DOHH2 (cell line): ENCODE measurements at regions not wholly inside any gene's neighbourhood (a gene's known extent, or its start where the extent isn't known, plus 50 kb on each side); places are given as distances from the start of the nearest gene placed in this dataset.

Experiments
- H3F3A ChIP-seq: fragments of 200-600 bp; sonication (generic), shearing (Covaris generic); 2 replicates; pipeline ENCODE4 v1.6.0; 2016; ENCODE audit warnings: antibody characterized with exemption, mild to moderate bottlenecking; ENCODE audit not compliant: control insufficient read depth, insufficient read depth
- H3K27ac ChIP-seq: fragments of 200-600 bp; sonication (generic); 2 replicates; pipeline ENCODE4 v1.5.1; 2014; ENCODE audit warnings: low read depth, mild to moderate bottlenecking, low read length, moderate library complexity
- H3K27me3 ChIP-seq: fragments of 200-600 bp; sonication (generic); 2 replicates; pipeline ENCODE4 v1.6.1; 2014; ENCODE audit warnings: mild to moderate bottlenecking, low read length, mixed read lengths; ENCODE audit not compliant: control insufficient read depth
- H3K36me3 ChIP-seq: fragments of 200-600 bp; sonication (generic); 2 replicates; pipeline ENCODE4 v1.6.1; 2014; ENCODE audit warnings: mild to moderate bottlenecking, low read length, moderate library complexity, mixed read lengths; ENCODE audit not compliant: control insufficient read depth
- H3K4me1 ChIP-seq: fragments of 200-600 bp; sonication (generic); 2 replicates; pipeline ENCODE4 v1.6.1; 2014; ENCODE audit warnings: mild to moderate bottlenecking, low read length, mixed read lengths; ENCODE audit not compliant: control insufficient read depth
- H3K4me2 ChIP-seq: fragments of 200-600 bp; sonication (generic); 2 replicates; pipeline ENCODE4 v1.6.0; 2014; ENCODE audit warnings: mild to moderate bottlenecking, low read length, moderate library complexity
- H3K4me3 ChIP-seq: fragments of 200-600 bp; sonication (generic); 2 replicates; pipeline ENCODE4 v1.5.1; 2014; ENCODE audit warnings: mild to moderate bottlenecking, low read length, mixed read lengths
- H3K79me2 ChIP-seq: fragments of 200-600 bp; sonication (generic); 2 replicates; pipeline ENCODE4 v1.6.1; 2014; ENCODE audit warnings: mild to moderate bottlenecking, low read length, mixed read lengths; ENCODE audit not compliant: control insufficient read depth
- H3K9me2 ChIP-seq: fragments of 200-600 bp; sonication (generic); replicated peaks from 2 replicates; pipeline ENCODE4 v1.6.1; 2014; ENCODE audit warnings: mild to moderate bottlenecking, low read length, mixed read lengths; ENCODE audit not compliant: control insufficient read depth
- H3K9me3 ChIP-seq: fragments of 200-600 bp; sonication (generic); 2 replicates; pipeline ENCODE4 v1.6.1; 2014; ENCODE audit warnings: antibody characterized with exemption, low read length, mixed read lengths; ENCODE audit not compliant: control insufficient read depth, insufficient read depth
- H4K20me1 ChIP-seq: fragments of 200-600 bp; sonication (generic); 2 replicates; pipeline ENCODE4 v1.6.0; 2014; ENCODE audit warnings: low read depth, mild to moderate bottlenecking, antibody characterized with exemption, low read length, moderate library complexity; ENCODE audit not compliant: control insufficient read depth, insufficient read depth
- EZH2phosphoT487 ChIP-seq: fragments of 200-600 bp; sonication (generic); IDR thresholded peaks from 2 replicates; pipeline ENCODE4 v1.6.1; 2017; ENCODE audit warnings: borderline replicate concordance, mild to moderate bottlenecking, antibody characterized with exemption, low read length, moderate library complexity, mixed read lengths
- TF ChIP-seq, protein P1 (sequence below): fragments of 200-600 bp; sonication (generic); IDR thresholded peaks from one replicate; pipeline ENCODE4 v1.5.1; 2014; ENCODE audit warnings: antibody characterized with exemption, mild to moderate bottlenecking, low read depth, low read length; ENCODE audit not compliant: poor library complexity, severe bottlenecking

DNA sequence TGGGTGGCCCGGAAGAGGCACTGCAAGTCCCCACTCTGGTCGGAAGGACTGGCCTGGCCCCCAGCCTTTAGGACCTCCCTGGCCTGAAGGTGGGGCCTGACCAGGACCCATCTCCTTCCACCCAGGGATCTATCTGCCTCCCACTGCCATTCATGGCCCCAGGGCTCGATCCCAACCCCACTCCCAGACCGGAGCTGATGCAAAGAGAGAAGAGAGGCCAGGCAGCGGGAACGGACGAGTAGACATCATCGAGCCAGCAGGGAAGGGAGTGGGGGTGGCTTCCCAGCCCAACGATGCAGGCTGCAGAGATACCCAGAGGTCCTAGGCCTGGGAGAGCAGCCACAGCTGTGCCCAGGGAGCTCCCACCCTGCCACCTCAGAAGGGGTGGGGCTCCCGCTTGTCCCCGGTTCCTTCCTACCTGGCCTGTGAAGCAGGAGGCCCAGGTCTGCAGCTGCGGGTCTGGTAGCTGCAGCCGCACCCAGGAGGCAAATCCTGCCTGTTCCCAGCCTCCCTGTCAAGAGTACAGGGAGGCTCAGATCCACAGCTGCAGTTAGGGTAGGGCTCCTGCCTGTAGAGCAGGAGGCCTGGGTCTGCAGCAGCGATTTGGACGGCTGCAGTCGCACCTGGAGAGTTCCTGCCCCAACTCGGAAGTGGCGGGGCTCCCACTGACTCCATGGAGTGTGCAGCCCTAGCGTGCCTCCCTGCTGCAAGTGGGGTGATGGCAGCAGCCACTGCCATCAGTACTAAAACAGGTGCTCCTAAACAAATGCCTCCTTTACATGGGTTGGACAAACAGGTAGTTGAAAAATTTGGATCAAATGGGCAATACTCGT is 1151.0 kb upstream of the PHF14 start:
- H4K20me1 ChIP-seq = no peaks in the 10 kb centered on the region
- no peak overlapping the region for H3K4me3 ChIP-seq
- TF ChIP-seq, protein P1, sequence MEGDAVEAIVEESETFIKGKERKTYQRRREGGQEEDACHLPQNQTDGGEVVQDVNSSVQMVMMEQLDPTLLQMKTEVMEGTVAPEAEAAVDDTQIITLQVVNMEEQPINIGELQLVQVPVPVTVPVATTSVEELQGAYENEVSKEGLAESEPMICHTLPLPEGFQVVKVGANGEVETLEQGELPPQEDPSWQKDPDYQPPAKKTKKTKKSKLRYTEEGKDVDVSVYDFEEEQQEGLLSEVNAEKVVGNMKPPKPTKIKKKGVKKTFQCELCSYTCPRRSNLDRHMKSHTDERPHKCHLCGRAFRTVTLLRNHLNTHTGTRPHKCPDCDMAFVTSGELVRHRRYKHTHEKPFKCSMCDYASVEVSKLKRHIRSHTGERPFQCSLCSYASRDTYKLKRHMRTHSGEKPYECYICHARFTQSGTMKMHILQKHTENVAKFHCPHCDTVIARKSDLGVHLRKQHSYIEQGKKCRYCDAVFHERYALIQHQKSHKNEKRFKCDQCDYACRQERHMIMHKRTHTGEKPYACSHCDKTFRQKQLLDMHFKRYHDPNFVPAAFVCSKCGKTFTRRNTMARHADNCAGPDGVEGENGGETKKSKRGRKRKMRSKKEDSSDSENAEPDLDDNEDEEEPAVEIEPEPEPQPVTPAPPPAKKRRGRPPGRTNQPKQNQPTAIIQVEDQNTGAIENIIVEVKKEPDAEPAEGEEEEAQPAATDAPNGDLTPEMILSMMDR = no peak
- TF ChIP-seq EZH2phosphoT487 = no peak
- no peaks in the 10 kb centered on the region for H3K9me2 ChIP-seq
- no peak overlapping the region for H3K27ac ChIP-seq
- no peak overlapping the region for H3K4me2 ChIP-seq
- no peaks in the 10 kb centered on the region for H3F3A ChIP-seq
- H3K4me1 ChIP-seq = no peaks in the 10 kb centered on the region
- H3K79me2 ChIP-seq = no peaks in the 10 kb centered on the region
- H3K9me3 ChIP-seq = no peaks in the 10 kb centered on the region; the same call in 1 of the 2 replicates
- H3K36me3 ChIP-seq = no peaks in the 10 kb centered on the region
- H3K27me3 ChIP-seq = no peaks in the 10 kb centered on the region

DNA sequence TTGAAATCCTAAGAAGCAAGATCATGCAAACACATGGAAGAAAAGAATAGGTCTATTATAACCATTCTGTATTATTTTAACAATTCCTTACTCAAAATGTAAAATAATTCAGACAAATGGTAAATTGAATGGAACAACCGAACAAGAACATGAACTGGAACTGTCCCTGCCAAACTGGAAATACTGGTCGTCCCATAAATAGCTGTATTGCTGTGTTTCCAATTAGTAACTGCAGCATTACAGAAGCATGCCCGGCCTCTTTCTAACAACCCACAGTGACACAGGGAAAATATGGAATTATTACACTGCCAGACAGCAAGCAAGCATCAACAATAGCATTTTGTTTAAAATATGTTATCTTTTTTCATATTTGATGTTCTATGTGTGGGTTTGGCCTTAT is 1138.5 kb upstream of the PHF14 start:
- no peaks in the 10 kb centered on the region for H3K4me1 ChIP-seq
- no peaks in the 10 kb centered on the region for H3K9me3 ChIP-seq
- no peaks in the 10 kb centered on the region for H3F3A ChIP-seq
- H3K36me3 ChIP-seq = no peaks in the 10 kb centered on the region
- H4K20me1 ChIP-seq = no peaks in the 10 kb centered on the region
- TF ChIP-seq, protein P1 = no peak
- no peak for TF ChIP-seq EZH2phosphoT487
- no peaks in the 10 kb centered on the region for H3K9me2 ChIP-seq
- H3K27me3 ChIP-seq = no peaks in the 10 kb centered on the region
- H3K27ac ChIP-seq = no peak overlapping the region
- no peaks in the 10 kb centered on the region for H3K79me2 ChIP-seq
- H3K4me3 ChIP-seq = no peak overlapping the region
- H3K4me2 ChIP-seq = no peak overlapping the region

DNA sequence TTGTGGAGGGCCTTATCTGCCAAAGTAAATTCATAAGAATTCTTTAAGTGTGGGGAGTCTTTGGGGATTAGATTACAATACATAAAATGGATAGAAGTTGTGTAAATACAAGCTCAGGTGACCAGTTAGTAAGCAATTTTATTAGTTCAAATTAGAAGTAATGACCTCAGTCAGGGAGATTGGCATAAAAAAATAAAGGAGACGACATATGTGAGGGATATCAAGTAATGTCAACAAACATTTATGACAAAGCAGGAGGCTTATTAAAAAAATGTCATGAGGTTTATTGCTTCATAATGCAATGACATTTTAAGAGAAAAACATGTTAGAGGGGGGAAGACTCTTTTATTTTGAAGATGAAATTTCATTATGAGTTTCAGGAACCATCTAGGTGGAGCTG is 1137.0 kb upstream of the PHF14 start:
- H3F3A ChIP-seq = no peaks in the 10 kb centered on the region
- H3K27ac ChIP-seq = no peak overlapping the region
- H3K4me2 ChIP-seq = no peak overlapping the region
- H3K9me3 ChIP-seq = no peaks in the 10 kb centered on the region
- H3K9me2 ChIP-seq = no peaks in the 10 kb centered on the region
- H3K4me1 ChIP-seq = no peaks in the 10 kb centered on the region
- no peaks in the 10 kb centered on the region for H3K36me3 ChIP-seq
- TF ChIP-seq, protein P1 = no peak
- TF ChIP-seq EZH2phosphoT487 = no peak
- H4K20me1 ChIP-seq = no peaks in the 10 kb centered on the region
- H3K4me3 ChIP-seq = no peak overlapping the region
- H3K79me2 ChIP-seq = no peaks in the 10 kb centered on the region
- H3K27me3 ChIP-seq = no peaks in the 10 kb centered on the region
